GM18498 (cell line): ENCODE measurements at regions not wholly inside any gene's neighbourhood (a gene's known extent, or its start where the extent isn't known, plus 50 kb on each side); places are given as distances from the start of the nearest gene placed in this dataset.
"Not testable (repeated sequence)": the region's sequence is repeated elsewhere in the genome, so short reads cannot be mapped to it uniquely, and the experiment has no call there.

Experiments
- ATAC-seq: cut with Tn5 transposase; IDR thresholded peaks from one replicate; pipeline ENCODE4 v1.9.1; 2021; ENCODE audit warnings: mild to moderate bottlenecking, moderate library complexity; ENCODE audit not compliant: unreplicated experiment

- no peak for ATAC-seq
Observed at GRCh38 chr11:80987171-80987570, 1546.3 kb upstream of the TENM4 start.

- ATAC-seq, result no peak
Observed at GRCh38 chr11:80986421-80987074, 1545.7 kb upstream of the TENM4 start.

GRCh38 chr11:80980227-80980626, 1539.4 kb upstream of the TENM4 start:
- no peak for ATAC-seq

- no peak for ATAC-seq
Observed at GRCh38 chr11:80973786-80974185, 1533.0 kb upstream of the TENM4 start.

- no peak for ATAC-seq
Observed at GRCh38 chr11:80970037-80970436, 1529.2 kb upstream of the TENM4 start.

GRCh38 chr11:80967649-80968048, 1526.8 kb upstream of the TENM4 start:
- no peak for ATAC-seq

GRCh38 chr11:80960381-80961029, 1519.7 kb upstream of the TENM4 start:
- ATAC-seq, result no peak

GRCh38 chr11:80959751-80960150, 1518.9 kb upstream of the TENM4 start:
- no peak for ATAC-seq

GRCh38 chr11:80958987-80959386, 1518.2 kb upstream of the TENM4 start:
- ATAC-seq, result no peak

GRCh38 chr11:80958361-80958760, 1517.5 kb upstream of the TENM4 start:
- no peak for ATAC-seq

GRCh38 chr11:80955588-80955987, 1514.8 kb upstream of the TENM4 start:
- no peak for ATAC-seq

- no peak for ATAC-seq
Observed at GRCh38 chr11:80948781-80949180, 1508.0 kb upstream of the TENM4 start.

GRCh38 chr11:80944758-80945157, 1503.9 kb upstream of the TENM4 start:
- ATAC-seq, result no peak

GRCh38 chr11:80943226-80943625, 1502.4 kb upstream of the TENM4 start:
- ATAC-seq, result no peak

GRCh38 chr11:80937842-80938241, 1497.0 kb upstream of the TENM4 start:
- no peak for ATAC-seq

GRCh38 chr11:80930038-80930437, 1489.2 kb upstream of the TENM4 start:
- no peak for ATAC-seq

- ATAC-seq, result no peak
Observed at GRCh38 chr11:80929031-80929805, 1488.4 kb upstream of the TENM4 start.

- no peak for ATAC-seq
Observed at GRCh38 chr11:80925321-80925720, 1484.5 kb upstream of the TENM4 start.

GRCh38 chr11:80921310-80921709, 1480.5 kb upstream of the TENM4 start:
- ATAC-seq, result not testable (repeated sequence)

- no peak for ATAC-seq
Observed at GRCh38 chr11:80916173-80916798, 1475.5 kb upstream of the TENM4 start.

GRCh38 chr11:80914311-80914710, 1473.5 kb upstream of the TENM4 start:
- ATAC-seq, result no peak

GRCh38 chr11:80911666-80912065, 1470.8 kb upstream of the TENM4 start:
- no peak for ATAC-seq
